ENCODE measurements at regions not wholly inside any gene's neighbourhood (a gene's known extent, or its start where the extent isn't known, plus 50 kb on each side); places are given as distances from the start of the nearest gene placed in this dataset.
"Not testable (repeated sequence)": the region's sequence is repeated elsewhere in the genome, so short reads cannot be mapped to it uniquely, and the experiment has no call there.

- DNase-seq (ENCODE audit: low read depth in 2 of 2): no peak
Observed at GRCh38 chr2:16090650-16091575, 150.6 kb downstream of the MYCN start.

GRCh38 chr2:16089491-16089890 lies 149.1 kb downstream of the MYCN start:
- not testable (repeated sequence) for DNase-seq (ENCODE audit: low read depth in 2 of 2)

- no peak for DNase-seq (ENCODE audit: low read depth in 2 of 2)
Observed at GRCh38 chr2:16088802-16089112, 148.4 kb downstream of the MYCN start.

DNA sequence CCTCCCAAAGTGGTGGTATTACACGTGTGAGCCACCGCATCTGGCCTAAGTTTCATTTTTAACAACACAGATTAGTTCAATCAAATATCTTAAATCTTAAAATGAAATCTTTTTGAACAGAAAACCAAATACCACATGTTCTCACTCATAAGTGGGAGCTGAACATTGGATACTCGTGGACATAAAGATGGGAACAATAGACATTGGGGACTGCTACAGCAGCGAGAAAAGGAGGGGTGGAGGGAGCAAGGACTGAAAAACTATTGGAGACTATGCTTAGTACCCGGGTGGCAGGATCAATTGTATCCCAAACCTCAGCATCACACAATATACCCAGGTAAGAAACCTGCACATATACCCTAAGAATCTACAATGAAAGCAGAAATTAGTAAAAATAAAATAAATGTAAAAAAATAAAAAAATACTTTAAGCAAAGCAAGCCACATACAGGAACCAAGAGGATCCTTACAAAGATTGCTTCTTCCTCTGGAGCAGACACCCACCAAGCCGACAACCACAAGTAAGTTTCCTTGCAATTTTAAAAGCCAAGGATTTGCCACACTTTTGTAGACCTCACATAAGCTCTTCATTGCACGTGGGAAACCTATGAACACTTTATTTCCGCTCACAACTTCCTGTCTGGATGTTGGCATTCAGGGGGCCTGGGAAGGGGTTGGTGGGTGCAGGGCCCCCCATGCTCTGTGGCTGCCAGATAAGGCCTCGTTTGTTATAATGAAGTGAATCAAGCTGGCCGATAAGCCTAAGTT lies 147.9 kb downstream of the MYCN start:
- no peak for DNase-seq (ENCODE audit: low read depth in 2 of 2)

- DNase-seq (ENCODE audit: low read depth in 2 of 2): not testable (repeated sequence)
Observed at GRCh38 chr2:16086136-16086535, 145.8 kb downstream of the MYCN start.

DNA sequence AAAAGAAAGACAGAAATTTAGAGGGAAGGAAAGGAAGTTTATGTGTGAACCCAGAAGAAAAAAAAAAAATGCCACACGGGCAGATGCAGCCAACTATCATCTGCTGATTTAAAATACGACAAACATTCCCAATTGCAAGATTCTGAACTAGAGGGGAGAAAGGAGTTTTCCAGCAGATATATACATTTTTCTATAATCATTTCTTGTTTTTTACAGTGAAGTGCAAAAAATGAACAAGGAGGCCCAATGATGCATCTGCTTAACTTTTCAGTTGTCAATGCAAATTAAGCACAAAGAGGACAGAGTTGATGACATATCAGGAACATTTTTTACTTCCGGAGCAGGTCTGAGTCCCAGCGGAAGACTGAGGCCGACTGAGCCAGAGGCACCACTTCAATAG lies 144.7 kb downstream of the MYCN start:
- no peak for DNase-seq (ENCODE audit: low read depth in 2 of 2)

GRCh38 chr2:16084274-16084673 lies 143.9 kb downstream of the MYCN start:
- DNase-seq (ENCODE audit: low read depth in 2 of 2): no peak

DNA sequence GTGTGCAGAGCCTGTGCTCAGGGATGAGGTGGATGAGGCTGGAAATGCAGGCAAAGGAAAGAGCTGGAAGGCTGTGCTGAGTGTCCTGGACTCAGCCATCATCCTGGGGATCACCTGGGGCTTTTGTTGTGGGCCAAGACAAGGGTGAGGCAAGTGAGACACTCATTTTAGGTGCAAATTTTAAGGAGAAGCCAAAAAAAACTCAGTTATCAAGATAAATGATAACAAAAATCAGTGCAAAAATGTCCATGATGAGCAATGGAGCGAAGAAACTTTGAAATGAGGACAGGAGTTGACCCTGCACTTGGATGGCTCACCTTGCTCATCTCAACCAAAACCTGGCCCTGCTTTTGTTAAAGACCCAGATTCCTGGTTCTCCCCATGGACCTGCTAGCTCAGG lies 141.9 kb downstream of the MYCN start:
- DNase-seq (ENCODE audit: low read depth in 2 of 2): no peak

GRCh38 chr2:16081316-16082200 lies 141.2 kb downstream of the MYCN start:
- no peak for DNase-seq (ENCODE audit: low read depth in 2 of 2)

- no peak for DNase-seq (ENCODE audit: low read depth in 2 of 2)
Observed at GRCh38 chr2:16080516-16080915, 140.2 kb downstream of the MYCN start.

DNA sequence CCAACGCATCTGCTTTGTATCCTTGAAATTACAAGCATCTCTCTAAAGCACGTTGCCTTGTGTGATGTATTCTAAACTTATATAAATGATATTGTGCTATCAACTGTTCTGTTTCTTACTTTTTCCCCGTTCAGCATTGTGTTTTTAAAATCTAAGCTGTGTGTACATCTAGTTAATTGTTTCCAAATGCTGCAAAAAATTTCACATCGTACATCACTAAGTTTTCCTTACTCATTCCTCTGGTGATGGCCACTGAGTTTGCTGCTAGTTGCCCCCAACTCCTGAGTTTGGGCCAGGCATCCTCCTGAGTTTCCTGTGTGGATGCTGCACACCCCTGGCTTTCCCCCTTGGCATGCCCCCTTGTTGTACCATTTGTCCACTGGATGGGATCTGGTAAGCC lies 139.7 kb downstream of the MYCN start:
- DNase-seq (ENCODE audit: low read depth in 2 of 2): no peak

DNA sequence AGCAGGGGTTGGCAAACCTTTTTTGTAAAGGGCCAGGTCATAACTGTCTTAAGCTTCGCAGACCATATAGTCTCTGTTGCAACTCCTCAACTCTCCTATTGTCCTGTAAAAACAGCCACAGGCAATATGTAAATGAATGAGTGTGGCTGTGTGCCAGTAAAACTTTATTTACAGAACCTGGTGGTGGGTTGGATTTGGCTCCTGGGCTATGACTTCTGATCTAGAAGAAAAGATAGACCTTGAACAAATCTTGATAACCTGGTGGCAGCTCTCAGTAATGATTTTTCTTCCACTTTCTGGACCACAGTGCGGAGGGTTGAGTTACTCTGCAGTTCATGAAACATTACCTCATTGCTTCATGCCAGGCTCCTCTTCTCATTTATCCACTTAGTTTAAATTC lies 139.3 kb downstream of the MYCN start:
- DNase-seq (ENCODE audit: low read depth in 2 of 2): no peak

- DNase-seq (ENCODE audit: low read depth in 2 of 2): no peak
Observed at GRCh38 chr2:16077601-16078000, 137.3 kb downstream of the MYCN start.

DNA sequence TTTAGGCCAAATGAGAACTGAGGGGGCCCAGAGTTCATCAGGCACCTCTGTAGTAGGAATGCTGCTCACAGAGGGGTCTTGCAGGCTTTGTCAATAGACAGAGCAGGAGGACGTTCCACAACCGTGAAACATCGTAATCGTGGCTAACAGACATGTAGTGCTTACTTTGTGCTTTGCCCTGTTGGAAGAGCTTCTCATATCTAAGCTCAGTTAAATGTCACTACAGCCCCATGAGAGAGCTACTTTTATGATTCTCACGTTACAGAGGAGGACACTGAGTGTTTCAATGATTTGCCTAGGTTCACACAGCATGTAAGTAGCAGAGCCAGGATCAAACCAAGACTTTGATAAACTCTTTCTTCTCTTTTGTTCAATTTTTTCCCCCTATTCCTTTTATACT lies 136.6 kb downstream of the MYCN start:
- DNase-seq (ENCODE audit: low read depth in 2 of 2): no peak

DNA sequence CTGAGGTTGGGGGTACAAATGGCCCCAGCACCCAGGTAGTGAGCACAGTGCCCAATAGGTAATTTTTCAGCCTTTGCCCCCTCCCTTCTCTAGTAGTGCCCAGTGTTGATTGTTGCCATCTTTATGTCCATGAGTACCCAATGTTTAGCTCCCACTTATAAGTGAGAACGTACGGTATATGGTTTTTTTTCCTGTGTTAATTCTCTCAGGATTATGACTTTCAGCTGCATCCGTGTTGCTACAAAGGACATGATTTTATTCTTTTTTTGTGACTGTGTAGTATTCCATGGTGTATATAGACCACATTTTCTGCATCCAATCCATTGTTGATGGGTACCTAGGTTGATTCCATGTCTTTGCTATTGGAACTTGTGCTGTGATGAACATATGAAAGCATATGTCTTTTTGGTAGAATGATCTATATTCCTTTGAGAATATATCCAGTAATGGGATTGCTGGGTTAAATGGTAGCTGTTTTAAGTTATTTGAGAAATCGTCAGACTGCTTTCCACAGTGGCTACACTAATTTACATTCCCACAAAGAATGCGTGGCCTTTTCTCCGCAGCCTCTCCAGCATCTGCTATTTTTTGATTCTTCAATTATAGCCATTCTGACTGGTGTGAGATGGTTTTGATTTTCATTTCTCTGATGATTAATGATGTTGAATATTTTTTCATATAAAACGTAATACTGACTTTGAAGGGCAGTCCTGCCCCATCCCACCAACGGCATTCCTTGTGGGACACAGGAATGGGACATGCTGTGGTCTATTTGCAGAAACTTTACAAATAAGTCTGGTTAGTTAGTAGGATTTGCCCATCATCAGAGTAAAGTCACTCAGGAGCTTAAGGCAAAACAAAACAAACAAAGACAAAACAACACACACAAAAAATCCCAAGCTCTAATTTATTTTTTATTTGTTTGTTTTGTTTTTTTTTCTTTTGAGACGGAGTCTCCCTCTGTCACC lies 135.0 kb downstream of the MYCN start:
- no peak for DNase-seq (ENCODE audit: low read depth in 2 of 2)

GRCh38 chr2:16073921-16074425 lies 133.6 kb downstream of the MYCN start:
- DNase-seq (ENCODE audit: low read depth in 2 of 2): no peak

GRCh38 chr2:16073471-16073870 lies 133.1 kb downstream of the MYCN start:
- no peak for DNase-seq (ENCODE audit: low read depth in 2 of 2)

GRCh38 chr2:16072638-16073290 lies 132.4 kb downstream of the MYCN start:
- no peak for DNase-seq (ENCODE audit: low read depth in 2 of 2)

DNA sequence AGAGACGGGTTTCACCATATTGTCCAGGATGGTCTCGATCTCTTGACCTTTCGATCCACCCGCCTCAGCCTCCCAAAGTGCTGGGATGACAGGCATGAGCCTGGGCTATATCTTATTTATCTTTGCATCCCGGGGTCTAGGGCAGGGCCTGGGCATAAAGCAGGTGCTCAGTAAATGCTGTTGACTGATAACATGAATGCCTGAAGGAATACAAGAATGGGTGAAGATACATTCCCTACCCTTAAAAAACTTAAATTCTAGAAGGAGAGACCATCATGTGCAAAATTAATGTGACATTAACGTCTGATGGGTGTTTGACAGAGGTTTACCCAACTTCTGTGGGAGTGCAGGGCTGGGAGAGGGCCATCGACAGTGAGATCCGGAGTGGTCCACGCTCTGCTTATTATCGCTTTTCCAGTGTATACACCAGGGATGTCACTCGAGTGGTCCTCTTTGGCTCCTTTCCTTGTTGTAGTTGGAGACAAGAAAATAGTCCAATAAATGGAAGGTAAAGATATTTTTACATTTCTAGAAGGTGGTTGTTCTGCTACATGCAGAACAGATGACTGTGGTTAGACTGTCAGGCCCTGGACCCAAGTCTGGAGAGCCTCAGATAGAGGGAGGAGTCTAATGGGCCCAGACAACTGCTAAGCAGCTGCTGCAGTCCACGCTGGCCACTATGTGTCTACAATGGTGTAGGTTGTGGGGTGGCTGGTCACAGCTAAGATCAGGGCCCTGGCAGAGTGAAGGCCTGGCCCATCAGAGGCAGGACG lies 131.7 kb downstream of the MYCN start:
- DNase-seq (ENCODE audit: low read depth in 2 of 2): no peak

Data from stimulated activated CD4-positive, alpha-beta T cell treated with anti-CD3 and anti-CD28 coated beads, Interleukin-1b, Interleukin-23, amount 100 ng/mL, for 1 hour (primary cell).